ENCODE measurements at regions not wholly inside any gene's neighbourhood (a gene's known extent, or its start where the extent isn't known, plus 50 kb on each side); places are given as distances from the start of the nearest gene placed in this dataset.

- Histone ChIP-seq H3K9me3 (ENCODE audit: low read depth, low read length) (no peaks in the 10 kb centered on the region), H3K4me3 (ENCODE audit: low read length) (no peak overlapping the region), H3K4me1 (ENCODE audit: insufficient read depth, low read length) (no peaks in the 10 kb centered on the region), H3K27me3 (ENCODE audit: insufficient read depth, low read length) (no peaks in the 10 kb centered on the region)
Observed at GRCh38 chr1:195064358-195064757, 1543.9 kb downstream of the KCNT2 start.

DNA sequence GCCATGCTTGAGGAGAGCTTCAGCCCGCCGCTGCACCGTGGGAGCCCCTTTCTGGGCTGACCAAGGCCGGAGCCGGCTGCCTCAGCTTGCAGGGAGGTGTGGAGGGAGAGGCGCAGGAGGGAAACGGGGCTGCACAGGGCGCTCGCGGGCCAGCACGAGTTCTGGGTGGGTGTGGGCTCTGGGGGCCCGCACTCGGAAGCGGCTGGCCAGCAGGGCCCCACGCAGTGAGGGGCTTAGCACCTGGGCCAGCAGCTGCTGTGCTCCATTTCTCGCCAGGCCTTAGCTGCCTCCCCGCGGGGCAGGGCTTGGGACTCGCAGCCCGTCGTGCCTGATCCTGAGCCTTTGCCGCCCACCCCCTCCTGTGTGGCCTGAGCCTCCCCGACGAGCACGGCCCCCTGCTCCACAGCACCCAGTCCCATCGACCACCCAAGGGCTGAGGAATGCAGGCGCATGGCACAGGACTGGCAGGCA, 1554.0 kb downstream of the KCNT2 start:
- no peaks in the 10 kb centered on the region for H3K9me3 ChIP-seq (ENCODE audit: low read depth, low read length)
- no peak overlapping the region for H3K4me3 ChIP-seq (ENCODE audit: low read length)
- H3K4me1 ChIP-seq (ENCODE audit: insufficient read depth, low read length) = no peaks in the 10 kb centered on the region
- H3K27me3 ChIP-seq (ENCODE audit: insufficient read depth, low read length) = no peaks in the 10 kb centered on the region

DNA sequence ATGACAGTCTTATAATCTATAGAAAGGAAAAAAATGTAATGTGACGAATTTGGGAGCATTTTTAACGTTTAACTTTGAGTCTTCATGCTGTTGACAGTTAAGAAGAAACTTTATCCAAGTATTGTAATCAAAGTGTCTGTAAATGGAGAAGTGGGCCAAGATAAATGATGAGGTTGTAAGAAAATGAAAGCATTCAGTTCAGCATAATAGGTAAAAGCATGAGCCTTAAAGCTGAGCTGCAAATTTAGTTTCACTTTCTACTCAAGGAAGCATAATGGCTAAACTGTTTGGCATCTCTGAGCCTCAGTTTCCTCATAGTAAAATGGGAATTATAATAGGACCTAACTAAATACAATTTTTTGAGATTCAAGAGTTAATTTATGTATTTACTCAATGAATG, 1554.8 kb downstream of the KCNT2 start:
- Histone ChIP-seq H3K4me3 (ENCODE audit: low read length) (no peak overlapping the region), H3K9me3 (ENCODE audit: low read depth, low read length) (peaks cover 1% of the 10 kb centered on the region), H3K27me3 (ENCODE audit: insufficient read depth, low read length) (no peaks in the 10 kb centered on the region), H3K4me1 (ENCODE audit: insufficient read depth, low read length) (no peaks in the 10 kb centered on the region)

DNA sequence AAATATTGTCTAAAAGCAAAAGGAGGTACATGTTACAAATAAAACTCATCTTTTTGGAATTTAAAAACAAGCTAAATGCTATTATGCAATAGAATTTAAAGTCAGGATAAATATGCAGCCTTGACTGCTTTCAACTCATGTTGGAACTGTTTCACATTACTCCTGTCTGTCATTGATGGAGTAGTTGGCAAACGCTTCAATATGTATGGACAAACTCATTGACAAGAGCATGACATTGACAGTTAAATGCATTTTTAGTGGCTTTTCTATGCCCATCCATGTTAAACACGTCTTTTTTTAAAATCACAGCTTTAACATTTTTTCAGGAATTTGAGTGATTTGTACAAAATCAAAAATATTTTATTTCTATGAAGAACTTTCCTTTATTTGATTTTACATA, 1560.5 kb downstream of the KCNT2 start:
- H3K27me3 ChIP-seq (ENCODE audit: insufficient read depth, low read length) = no peaks in the 10 kb centered on the region
- H3K9me3 ChIP-seq (ENCODE audit: low read depth, low read length) = peaks cover 5% of the 10 kb centered on the region
- no peak overlapping the region for H3K4me3 ChIP-seq (ENCODE audit: low read length)
- H3K4me1 ChIP-seq (ENCODE audit: insufficient read depth, low read length) = no peaks in the 10 kb centered on the region

- H3K9me3 ChIP-seq (ENCODE audit: low read depth, low read length) = peaks cover 5% of the 10 kb centered on the region
- H3K4me3 ChIP-seq (ENCODE audit: low read length) = no peak overlapping the region
- H3K4me1 ChIP-seq (ENCODE audit: insufficient read depth, low read length) = no peaks in the 10 kb centered on the region
- H3K27me3 ChIP-seq (ENCODE audit: insufficient read depth, low read length) = no peaks in the 10 kb centered on the region
Observed at GRCh38 chr1:195045072-195045471, 1563.2 kb downstream of the KCNT2 start.

DNA sequence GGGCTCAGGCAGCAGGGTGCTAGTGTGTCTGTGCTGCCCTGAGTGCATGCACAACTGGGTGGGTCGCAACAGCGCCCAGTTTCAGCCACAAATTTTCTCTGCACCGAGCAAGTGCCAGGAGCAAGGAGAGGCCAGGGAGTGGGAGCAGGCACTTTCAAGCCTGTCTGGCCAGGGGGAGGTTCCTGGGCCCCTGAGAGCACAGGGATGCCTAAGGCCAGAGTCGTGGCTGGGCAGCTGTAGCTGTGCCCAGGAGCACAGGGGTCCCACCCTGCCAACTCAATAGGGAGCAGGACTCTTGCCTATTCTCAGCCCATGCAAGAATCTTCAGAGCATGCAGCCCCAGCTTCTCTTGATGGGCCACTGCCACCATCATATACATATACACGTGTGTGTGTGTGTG, 1577.4 kb downstream of the KCNT2 start:
- Histone ChIP-seq H3K9me3 (ENCODE audit: low read depth, low read length) (no peaks in the 10 kb centered on the region), H3K4me1 (ENCODE audit: insufficient read depth, low read length) (no peaks in the 10 kb centered on the region), H3K27me3 (ENCODE audit: insufficient read depth, low read length) (no peaks in the 10 kb centered on the region), H3K4me3 (ENCODE audit: low read length) (no peak overlapping the region)

- Histone ChIP-seq H3K4me1 (ENCODE audit: insufficient read depth, low read length) (no peaks in the 10 kb centered on the region), H3K4me3 (ENCODE audit: low read length) (no peak overlapping the region), H3K9me3 (ENCODE audit: low read depth, low read length) (no peaks in the 10 kb centered on the region), H3K27me3 (ENCODE audit: insufficient read depth, low read length) (no peaks in the 10 kb centered on the region)
Observed at GRCh38 chr1:195026792-195027191, 1581.4 kb downstream of the KCNT2 start.

- no peaks in the 10 kb centered on the region for H3K4me1 ChIP-seq (ENCODE audit: insufficient read depth, low read length)
- no peaks in the 10 kb centered on the region for H3K27me3 ChIP-seq (ENCODE audit: insufficient read depth, low read length)
- H3K9me3 ChIP-seq (ENCODE audit: low read depth, low read length) = no peaks in the 10 kb centered on the region
- no peak overlapping the region for H3K4me3 ChIP-seq (ENCODE audit: low read length)
Observed at GRCh38 chr1:195019385-195019784, 1588.9 kb downstream of the KCNT2 start.

DNA sequence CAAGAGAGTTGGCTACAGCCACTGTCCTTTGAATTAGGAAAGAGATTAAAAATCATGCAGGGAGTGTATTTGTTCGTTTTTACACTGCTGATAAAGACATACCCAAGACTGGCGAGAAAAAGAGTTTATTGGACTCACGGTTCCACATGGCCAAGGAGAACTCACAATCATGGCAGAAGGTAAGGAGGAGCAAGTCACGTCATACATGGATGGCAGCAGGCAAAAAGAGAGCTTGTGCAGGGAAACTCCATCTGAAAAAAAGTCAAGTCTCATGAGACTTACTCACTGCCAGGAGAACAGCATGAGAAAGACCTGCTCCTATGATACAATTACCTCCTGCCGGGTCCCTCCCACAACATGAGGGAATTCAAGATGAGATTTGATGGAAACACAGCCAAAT, 1595.2 kb downstream of the KCNT2 start:
- H3K9me3 ChIP-seq (ENCODE audit: low read depth, low read length) = no peaks in the 10 kb centered on the region
- no peaks in the 10 kb centered on the region for H3K27me3 ChIP-seq (ENCODE audit: insufficient read depth, low read length)
- H3K4me3 ChIP-seq (ENCODE audit: low read length) = no peak overlapping the region
- H3K4me1 ChIP-seq (ENCODE audit: insufficient read depth, low read length) = no peaks in the 10 kb centered on the region

- Histone ChIP-seq H3K27me3 (ENCODE audit: insufficient read depth, low read length) (no peaks in the 10 kb centered on the region), H3K4me3 (ENCODE audit: low read length) (no peak overlapping the region), H3K4me1 (ENCODE audit: insufficient read depth, low read length) (no peaks in the 10 kb centered on the region), H3K9me3 (ENCODE audit: low read depth, low read length) (no peaks in the 10 kb centered on the region)
Observed at GRCh38 chr1:195005338-195005737, 1602.9 kb downstream of the KCNT2 start.

DNA sequence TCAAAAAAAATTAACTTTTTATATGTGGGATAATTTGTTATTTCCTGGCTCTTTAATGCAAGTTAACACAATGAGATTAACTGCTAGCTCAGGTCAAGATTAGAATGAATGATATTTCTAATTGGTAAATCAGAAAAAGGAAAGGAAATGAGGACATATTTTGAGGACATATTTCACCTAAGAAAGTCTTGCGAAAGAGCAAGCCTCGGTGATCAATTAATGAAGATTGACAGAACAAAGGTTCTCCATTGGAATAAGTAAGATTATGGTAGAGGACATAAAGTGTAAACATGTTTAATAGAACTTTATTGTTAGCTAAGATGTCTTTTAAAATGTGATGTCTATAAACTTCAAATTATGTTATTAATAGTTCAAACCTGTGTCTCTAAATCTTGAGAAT, 1617.8 kb downstream of the KCNT2 start:
- Histone ChIP-seq H3K9me3 (ENCODE audit: low read depth, low read length) (no peaks in the 10 kb centered on the region), H3K4me3 (ENCODE audit: low read length) (no peak overlapping the region), H3K4me1 (ENCODE audit: insufficient read depth, low read length) (no peaks in the 10 kb centered on the region), H3K27me3 (ENCODE audit: insufficient read depth, low read length) (no peaks in the 10 kb centered on the region)

DNA sequence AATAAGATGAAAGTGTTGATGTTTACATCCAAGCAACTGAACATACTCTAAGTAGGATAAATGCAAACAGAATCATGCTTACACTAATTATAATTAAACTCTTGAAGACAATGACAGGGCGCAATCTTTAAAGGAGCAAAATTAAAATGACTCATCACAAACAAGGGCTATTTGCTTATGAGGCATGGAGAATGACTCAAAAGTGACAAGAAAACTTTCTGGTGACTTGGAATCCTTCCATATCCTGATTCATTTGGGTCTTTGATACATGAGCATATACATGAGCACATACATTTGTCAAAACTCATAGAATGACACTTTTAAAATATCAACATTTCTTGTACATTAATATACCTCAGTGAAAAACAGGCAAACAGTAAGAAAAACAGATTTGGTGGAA, 1632.3 kb downstream of the KCNT2 start:
- Histone ChIP-seq H3K4me1 (ENCODE audit: insufficient read depth, low read length) (no peaks in the 10 kb centered on the region), H3K9me3 (ENCODE audit: low read depth, low read length) (peaks cover 5% of the 10 kb centered on the region), H3K4me3 (ENCODE audit: low read length) (no peak overlapping the region), H3K27me3 (ENCODE audit: insufficient read depth, low read length) (no peaks in the 10 kb centered on the region)

GRCh38 chr1:194968916-194969315, 1639.3 kb downstream of the KCNT2 start:
- Histone ChIP-seq H3K4me3 (ENCODE audit: low read length) (no peak overlapping the region), H3K27me3 (ENCODE audit: insufficient read depth, low read length) (no peaks in the 10 kb centered on the region), H3K9me3 (ENCODE audit: low read depth, low read length) (no peaks in the 10 kb centered on the region), H3K4me1 (ENCODE audit: insufficient read depth, low read length) (no peaks in the 10 kb centered on the region)

DNA sequence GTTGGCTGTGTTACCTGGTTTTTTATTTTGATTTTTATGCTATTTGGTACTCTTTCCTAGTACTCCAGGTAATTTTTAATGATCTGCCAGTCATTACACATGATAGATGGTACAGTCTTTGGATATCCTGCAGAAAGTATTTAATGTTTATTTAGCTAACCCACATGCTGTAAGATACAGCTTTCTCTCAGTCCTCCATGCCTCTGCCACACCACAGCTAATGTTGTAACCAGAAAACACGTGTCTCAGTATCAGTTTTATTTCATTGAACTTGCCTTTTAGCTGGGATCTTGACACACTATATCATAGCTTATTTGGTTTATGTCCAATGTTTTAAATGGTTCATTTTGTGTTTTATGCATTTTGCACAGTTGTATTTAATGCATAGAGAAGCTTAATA, 1648.4 kb downstream of the KCNT2 start:
- Histone ChIP-seq H3K9me3 (ENCODE audit: low read depth, low read length) (no peaks in the 10 kb centered on the region), H3K4me1 (ENCODE audit: insufficient read depth, low read length) (no peaks in the 10 kb centered on the region), H3K4me3 (ENCODE audit: low read length) (no peak overlapping the region), H3K27me3 (ENCODE audit: insufficient read depth, low read length) (no peaks in the 10 kb centered on the region)

- Histone ChIP-seq H3K4me3 (ENCODE audit: low read length) (no peak overlapping the region), H3K9me3 (ENCODE audit: low read depth, low read length) (peaks cover 10% of the 10 kb centered on the region), H3K27me3 (ENCODE audit: insufficient read depth, low read length) (no peaks in the 10 kb centered on the region), H3K4me1 (ENCODE audit: insufficient read depth, low read length) (no peaks in the 10 kb centered on the region)
Observed at GRCh38 chr1:194952171-194952570, 1656.1 kb downstream of the KCNT2 start.

DNA sequence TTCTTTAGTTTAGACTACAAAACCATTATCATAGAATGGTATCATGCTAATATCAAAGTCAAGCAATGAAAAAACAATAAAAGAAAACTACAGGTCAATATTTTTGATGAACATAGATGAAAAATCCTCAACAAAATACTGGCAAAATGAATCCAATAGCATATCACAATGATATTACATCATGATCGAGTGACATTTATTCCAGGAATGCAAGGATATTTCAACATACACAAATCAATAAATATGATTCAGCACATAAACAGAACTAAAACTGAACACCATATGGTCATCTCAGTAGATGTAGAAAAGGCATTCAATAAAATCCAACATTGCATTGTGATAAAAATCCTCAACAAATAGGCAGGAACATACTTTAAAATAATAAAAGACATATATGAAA, 1657.7 kb downstream of the KCNT2 start:
- H3K4me1 ChIP-seq (ENCODE audit: insufficient read depth, low read length) = no peaks in the 10 kb centered on the region
- peaks cover 10% of the 10 kb centered on the region for H3K9me3 ChIP-seq (ENCODE audit: low read depth, low read length)
- no peak overlapping the region for H3K4me3 ChIP-seq (ENCODE audit: low read length)
- H3K27me3 ChIP-seq (ENCODE audit: insufficient read depth, low read length) = no peaks in the 10 kb centered on the region

Data from mononuclear cell (primary cell).